AG20443 (cell line): ENCODE measurements at regions not wholly inside any gene's neighbourhood (a gene's known extent, or its start where the extent isn't known, plus 50 kb on each side); places are given as distances from the start of the nearest gene placed in this dataset.
"Not testable (repeated sequence)": the region's sequence is repeated elsewhere in the genome, so short reads cannot be mapped to it uniquely, and the experiment has no call there.

Source experiments
- DNase-seq: peaks from one replicate; pipeline ENCODE4 v3.0.0; 2012; ENCODE audit warnings: low spot score, mixed read lengths

DNA sequence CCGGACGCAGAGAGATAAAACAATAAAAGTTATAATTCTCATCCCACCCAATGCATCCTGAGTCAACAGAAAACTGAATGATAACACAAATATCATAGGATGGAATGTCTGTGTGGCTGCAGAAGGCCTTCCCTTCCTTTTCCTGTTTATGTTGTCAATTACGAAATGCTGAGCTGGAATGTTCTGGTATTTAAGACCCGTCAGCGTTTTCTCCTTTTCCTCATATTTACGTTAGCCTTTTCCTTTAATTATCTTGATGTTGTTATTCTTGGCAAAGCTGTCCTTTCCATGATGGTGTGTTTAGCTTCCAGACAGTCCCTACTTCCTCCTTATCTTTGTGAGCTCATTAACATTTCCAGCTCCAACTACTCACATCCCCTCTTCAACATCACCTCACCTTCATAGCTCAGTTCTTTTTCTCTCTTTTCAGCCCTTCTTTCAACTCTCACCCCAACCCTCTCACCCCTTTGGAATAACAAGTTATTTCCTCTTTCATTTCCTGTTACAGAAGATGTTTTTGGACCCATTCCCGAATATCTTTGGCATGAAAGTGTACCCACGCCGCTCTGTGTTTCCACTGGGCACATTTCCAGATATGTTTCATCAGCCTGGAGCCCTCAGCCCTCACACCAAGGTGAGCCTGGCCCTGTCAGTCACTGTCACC is 221.6 kb downstream of the NR2F1-AS1 start:
- DNase-seq, result peak; percentile 37

DNA sequence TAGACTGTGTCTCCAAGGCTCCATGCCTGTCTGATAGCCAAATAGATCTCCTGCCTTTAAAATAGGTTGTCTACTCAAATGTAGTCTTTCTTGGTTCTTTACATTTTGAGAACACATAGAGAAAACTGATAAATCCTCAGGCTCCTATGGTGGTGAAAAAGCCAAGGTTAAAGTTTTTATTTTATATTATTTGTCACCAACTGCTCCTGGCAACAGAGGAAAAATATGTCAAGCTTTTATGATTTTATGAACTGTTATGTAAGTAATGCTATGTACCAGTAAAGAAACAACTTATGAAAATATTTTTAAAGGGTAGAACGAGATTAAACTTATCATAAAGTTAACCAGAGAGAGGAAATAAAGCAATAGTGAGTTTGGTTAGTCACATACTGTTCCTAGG is 222.8 kb downstream of the NR2F1-AS1 start:
- no peak for DNase-seq

DNA sequence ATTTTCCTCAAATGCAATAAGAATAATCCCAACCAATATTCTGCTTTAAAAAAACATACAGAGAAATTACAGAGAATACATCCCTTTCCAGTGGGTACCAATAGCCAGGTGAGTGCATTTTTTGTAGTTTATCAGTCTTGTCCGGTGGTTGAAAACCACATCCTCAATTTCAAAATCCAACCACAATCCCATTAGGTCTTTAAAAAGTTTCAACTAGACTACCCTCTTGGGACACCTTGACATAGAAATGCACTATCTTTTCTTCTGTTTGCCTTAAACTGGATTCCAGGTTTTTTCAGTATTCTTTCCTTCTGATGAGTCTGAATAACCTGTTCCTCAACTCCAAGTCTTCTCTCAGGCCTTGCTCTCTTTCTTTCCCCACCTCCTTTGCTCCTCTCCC is 223.3 kb downstream of the NR2F1-AS1 start:
- no peak for DNase-seq

DNA sequence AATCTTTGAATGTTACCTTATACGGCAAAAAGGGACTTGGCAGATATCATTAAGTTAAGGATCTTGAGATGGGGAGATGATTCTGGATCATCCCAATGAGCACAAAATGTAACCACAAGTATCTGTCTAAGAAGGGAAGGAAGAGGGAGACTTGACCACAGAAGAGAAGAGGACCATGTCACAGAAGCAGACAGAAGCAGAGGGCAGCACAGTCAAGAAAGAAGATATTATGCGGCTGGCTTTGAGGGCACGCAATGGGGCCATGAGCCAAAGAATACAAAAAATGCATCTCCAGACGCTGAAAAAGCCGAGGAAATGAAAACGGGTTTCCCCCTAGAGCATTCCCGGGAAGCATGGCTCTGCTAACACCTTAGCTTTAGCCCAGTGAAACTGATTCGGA is 225.3 kb downstream of the NR2F1-AS1 start:
- no peak for DNase-seq

DNA sequence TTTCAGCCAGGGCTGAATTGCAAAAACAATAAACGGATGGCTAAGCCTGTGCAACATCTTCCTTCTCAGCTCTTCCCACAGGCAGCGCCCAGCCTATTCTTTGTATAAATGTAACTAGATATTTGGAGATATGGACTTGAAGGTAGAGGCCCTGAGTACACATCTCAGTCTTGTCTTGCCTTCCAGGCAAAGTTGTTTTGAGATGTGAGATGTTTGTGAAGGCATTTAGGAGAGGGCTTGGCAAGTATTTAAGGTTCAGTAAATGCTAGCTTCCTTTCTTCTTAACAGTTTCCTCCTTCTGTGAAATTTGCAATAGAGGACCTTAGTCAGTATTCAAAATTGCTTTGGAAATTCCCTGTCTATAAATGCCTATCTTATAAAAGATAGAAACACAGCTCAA is 228.8 kb downstream of the NR2F1-AS1 start:
- no peak for DNase-seq

DNA sequence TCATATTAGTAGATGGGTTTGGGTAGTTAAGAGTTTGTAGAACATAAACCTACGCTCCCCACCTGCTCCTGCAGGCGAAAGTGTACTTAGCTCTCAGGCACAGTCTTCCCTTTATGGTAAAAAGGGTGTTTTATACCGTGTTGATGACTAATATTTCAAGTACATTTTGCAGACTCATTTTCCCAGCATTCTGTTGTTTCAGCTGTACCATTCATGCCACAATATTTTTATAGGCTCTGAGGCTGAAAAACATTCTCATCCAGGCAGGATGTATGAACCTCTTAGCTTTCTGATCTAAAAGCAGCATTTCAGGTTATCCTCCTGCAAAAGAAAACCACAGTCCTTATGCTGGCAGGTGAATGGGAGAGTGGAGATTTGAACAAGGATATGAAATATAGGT is 231.4 kb downstream of the NR2F1-AS1 start:
- no peak for DNase-seq

DNA sequence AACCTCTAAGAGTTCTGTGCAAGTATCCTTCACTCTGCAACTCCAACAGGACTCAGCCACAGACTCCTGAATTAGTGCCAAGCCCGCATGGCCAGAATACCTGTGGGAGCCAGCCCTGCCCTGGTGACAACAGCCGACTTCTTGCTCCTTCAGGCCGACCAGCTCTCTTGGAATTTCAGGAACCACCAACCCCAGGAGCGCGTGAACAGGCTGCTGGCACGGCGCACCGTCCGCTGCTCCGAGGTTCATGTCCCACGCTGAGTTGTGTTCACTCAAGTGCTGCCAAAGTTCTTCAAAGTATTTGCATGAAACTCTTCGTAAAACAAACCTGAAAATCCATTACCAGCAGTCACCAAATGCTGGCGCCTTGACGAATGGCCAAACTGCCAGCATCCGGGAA is 232.8 kb downstream of the NR2F1-AS1 start:
- DNase-seq, result no peak

DNA sequence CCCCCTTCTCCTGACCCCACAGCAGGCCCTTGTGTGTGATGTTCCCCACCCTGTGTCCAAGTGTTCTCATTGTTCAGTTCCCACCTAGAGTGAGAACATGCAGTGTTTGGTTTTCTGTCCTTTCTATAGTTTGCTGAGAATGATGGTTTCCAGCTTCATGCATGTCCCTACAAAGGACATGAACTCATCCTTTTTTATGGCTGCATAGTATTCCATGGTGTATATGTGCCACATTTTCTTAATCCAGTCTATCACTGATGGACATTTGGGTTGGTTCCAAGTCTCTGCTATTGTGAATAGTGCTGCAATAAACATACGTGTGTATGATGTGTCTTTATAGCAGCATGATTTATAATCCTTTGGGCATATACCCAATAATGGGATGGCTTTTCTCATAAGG is 234.2 kb downstream of the NR2F1-AS1 start:
- not testable (repeated sequence) for DNase-seq

DNA sequence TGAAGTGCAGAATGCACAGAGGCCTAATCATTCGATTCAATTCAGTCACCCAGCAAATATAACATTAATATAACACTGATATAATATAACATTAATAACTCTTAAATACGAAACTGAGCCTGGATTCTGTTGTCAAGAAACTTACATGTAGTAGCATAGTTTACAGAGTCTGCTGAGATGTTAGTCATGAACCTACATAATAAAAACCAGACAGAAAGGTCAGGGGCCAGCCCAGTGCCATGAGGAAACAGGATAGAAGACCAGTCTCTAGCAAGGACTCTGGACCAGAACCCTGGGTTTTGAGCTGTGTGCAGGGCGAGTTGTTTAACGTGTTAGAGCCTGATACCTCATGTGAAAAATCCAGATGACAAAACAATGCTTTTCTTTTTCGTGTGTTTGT is 234.7 kb downstream of the NR2F1-AS1 start:
- no peak for DNase-seq

DNA sequence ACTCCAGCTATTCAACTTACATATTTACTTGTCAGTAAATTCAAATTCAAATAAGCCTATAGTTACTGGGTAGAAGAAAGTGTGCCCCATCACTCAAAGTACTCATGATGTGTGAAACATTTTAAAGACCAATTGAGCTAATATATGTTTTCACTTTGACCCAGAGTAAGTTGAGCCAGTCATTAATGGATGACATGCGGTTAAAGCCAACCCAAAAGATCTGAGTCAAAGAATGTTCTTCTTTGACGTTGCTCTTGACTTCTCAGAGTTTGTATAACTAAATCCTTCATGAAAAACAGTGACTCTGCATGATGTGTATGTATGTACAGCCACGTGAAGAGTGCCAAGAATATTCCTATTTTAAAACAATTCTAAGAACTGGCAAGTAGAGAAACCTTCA is 237.4 kb downstream of the NR2F1-AS1 start:
- DNase-seq, result no peak

DNA sequence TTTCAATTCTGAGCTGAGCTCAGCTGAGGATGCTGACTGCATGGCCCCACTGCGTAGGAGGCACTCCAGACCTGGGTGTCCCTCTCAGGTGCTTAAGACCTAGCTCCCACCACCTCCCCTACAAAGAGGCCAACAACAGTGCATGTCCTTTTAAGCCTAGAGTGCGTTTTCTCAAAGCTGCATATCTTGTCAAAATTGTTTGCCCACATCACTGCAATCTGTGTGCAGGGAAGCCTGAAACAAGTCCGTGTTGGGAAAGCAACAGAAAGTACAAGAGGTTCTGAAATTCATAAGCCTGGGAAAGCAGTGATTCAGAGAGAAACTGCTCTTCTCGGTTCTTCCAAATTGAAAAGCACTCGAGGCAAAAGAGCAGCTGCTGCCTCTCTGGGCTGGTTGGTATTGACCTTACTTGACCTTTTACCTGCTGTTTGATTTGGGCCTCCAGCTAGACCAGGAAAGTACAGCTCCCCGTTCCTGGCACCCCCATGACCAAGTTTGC is 238.4 kb downstream of the NR2F1-AS1 start:
- DNase-seq, result no peak

DNA sequence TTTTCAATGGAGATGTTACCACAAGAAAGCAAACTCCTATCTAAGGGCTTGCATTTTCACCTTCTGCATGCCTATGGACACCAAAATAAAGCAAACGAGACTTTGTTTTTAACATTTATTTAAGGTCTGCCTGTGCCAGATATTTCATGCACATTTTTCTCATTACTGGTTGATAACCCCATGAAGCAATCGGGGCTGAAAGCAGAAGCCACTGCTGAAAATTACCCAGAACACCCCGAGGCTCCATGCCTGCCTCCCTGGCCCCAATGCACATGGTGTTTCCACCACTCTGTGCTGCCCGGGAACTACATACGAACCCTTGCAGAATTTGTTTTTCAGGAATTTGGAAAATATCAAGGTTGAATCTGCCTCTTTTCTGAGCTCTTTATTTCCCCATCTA is 240.1 kb downstream of the NR2F1-AS1 start:
- peak; percentile 40 for DNase-seq

DNA sequence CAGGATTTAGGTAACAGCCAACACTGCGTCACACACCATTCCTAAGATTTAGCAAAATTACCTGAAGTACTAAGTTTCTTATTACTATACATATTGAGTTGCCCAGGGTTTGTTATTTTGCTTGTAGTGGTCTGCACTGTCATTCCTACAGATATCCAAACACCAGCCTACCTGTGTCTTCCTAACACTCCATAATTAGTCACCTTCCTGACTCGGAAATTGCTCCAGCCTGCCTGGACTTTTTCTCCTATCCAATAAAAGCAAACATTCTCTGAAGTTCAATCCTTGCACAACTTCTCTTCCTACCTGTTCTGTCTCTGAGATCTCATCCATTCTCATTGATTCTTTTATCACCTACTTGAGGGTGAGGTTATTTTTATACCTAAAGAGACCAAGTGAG is 243.9 kb downstream of the NR2F1-AS1 start:
- DNase-seq, result no peak

DNA sequence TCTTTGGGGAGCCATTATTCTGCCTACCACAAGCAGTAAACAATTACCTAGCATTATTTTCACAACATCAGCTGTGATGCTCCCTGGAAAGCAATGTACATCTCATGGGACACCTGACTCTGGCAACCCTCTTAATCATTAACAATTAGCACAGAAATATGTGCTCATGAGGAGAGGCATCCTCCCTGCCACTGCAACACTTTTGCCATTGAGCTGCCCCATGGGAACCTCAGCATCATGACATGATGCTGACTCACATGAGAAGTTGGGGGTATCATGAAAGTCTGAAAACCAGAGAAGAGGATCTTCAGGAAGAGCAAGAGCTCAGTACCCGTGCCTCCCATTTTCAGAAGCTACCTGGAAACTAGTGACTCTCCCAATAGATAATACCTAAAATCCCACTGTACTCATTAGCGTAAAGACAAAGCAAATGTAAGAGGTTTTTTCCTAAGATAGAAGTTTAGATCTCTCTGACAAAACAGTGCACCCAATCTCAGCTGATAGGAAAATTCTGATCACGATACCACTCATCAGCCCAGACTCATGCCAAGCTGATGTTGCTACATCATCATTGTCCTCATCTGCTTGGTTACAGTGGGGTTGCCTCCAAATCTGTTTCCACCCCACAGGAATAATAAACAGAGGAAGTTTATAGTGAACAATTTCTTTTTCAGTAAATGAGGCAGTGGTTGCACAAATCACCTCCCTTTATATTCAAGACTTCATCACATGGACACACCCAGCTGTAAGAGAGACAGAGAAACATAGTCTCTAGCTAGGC is 244.5 kb downstream of the NR2F1-AS1 start:
- no peak for DNase-seq

DNA sequence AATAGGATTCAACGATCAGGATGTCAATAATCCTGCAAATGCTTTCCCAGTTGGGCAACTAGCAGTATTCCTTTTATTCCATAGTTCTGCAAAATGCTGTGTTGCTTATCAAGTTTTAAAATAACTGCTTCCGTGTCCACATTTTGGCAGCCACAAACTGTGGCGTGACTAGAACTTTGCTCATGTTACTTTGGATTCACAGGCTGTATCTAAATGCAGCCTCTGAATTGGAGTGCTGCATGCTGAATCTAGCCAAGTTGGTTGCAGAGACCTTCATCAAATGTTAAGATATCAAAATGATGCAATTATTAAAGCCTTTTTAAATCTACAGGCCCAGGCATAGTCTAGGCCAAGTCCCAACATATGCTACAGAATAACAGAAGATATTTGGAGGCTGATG is 249.2 kb downstream of the NR2F1-AS1 start:
- DNase-seq, result no peak

DNA sequence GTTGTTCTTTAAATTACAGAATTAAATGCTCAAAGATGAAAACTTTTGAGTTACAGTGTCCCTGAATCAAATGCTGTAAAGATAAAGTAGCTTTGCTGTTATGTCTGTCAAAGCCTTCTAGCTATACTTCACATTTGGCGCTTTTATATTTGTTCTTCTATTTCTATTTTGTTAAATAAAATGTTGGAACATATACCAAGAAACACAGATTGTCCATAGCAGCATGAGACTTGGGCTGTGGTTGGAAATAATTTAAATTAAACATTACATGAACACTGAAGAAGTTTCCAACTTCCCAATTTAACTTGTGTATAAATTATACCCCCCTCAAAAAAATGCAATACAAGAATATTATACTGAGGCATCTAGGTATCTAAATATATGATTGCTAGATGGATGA is 249.8 kb downstream of the NR2F1-AS1 start:
- DNase-seq, result no peak

DNA sequence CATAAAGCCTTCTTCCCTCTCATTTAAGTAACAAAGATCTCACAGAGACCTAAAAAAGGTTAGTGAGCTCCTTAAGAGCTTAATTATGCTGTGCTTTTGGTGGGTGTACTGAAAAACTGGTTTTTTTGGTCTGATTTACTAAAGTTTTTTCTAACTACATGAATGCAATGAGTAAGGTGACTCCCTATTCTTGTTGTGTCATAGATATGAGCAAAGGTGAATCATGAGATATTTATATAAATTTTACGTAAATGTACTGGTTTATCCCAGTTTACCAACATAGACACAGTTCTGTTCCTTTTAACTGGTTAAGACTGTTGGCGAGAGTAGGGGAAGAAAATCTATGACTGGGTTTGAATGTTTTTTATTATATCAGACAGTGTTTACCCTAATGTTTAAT is 250.5 kb downstream of the NR2F1-AS1 start:
- no peak for DNase-seq

DNA sequence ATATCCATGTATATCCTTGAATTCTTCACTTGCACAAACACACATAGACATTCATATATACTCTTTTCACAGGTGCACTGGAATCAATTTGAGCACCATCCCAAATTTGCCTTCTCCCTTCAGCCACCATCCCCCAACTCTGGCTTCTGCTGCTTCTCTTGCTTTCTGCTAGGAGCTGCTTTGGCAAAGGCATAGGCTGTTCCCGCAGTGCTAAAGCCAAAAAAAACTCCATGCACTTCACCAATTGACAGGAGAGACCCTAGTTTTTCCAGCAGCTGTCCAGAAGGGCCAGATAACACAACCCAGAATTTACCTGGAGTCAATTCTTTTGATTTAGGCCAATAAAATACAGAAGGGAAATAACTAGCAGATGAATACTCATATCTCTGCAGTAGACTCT is 251.3 kb downstream of the NR2F1-AS1 start:
- no peak for DNase-seq

DNA sequence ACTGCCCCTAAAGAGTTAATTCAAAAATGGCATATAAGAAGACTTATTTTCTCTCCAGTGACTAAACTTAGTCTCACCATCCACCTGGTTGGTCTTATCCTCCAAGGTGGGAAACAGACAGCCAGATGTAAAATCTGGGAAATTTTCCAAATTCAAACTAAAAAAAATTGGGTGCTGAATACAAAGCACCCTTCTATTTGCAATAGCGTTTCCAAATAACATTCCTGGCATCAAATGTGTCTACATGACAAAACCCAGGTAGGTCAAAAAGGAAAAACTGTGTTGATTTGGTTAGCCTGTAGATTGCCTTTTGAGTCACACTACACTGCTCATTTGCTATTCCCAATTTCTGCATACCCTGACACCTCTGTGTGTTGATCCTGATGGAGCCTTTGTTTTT is 252.2 kb downstream of the NR2F1-AS1 start:
- DNase-seq, result no peak

DNA sequence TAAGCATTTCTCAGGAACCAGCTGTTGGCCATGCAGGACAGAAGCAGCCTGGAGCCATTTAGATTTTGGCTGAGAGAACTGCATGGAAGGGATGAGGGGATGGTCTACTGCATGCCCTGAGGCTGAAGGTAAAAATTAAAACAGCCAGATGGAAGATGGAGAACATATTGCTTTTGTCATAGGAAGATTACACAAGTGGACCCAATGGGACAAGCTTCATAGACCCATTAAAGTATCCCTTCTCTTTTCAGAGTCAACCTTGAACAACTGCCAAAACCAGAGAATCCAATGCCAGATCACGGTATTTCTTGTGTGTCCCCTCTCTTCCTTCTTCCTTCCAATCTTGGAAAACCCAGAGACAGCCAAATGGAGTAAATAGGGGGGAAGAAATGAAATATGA is 253.4 kb downstream of the NR2F1-AS1 start:
- DNase-seq, result no peak

DNA sequence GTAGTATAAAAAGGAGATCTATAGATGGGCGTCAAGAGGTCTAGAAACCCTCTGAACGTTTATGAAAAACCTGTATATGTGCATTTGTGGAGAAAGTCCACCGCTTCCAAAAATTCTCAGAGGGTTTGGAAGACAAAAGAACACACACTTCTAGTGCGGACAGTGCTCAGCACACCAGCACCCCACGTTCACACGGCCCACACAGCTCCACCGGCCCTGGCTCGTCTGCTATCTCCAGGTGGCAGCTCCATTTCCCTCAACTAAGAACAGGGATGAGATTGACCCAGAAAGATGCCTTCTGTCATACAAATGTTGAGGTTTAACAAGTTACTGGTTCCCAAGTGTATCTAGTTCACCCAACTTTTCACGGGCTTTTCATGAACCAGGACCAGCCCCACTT is 255.1 kb downstream of the NR2F1-AS1 start:
- DNase-seq, result no peak

DNA sequence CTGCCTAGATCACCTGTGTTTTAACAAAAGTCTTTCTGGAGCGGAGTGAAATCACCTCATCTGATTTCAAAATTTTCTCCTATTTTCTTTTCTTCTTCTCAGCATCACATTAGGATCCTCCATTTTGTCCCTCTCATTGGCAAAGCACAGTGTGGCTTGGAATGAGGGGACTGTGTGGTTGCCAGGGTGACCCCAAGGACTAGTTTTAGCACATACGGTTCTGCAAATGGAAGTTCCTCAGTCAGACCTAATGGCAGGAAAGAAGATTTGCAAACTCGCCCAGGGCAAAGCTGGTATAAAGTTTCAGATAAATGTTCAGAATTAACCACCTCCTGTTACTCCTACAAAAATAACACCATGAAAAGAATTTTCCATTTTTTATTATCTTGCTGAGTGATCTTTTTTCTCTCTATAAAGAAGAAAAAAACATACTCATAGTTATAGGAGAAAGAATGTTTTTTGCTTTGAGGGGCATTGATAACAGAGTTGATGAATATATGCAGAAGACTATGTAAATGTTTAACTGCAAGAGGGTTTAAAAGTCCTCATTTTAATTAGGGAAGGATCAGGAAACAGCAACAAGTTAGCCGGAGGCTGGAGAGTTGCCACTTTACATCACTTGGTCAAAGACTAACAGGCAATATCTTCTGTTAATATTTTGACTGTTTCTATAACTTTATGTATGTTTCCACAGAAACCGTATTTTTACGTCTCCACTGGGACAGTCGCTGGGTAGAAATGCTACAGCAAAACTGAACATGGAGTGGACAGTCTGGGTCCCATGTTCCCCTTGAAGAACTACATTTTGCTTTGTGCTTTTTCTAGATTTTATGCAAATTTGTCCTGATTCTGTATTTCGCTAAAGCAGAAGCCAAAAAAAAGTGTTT is 257.8 kb downstream of the NR2F1-AS1 start:
- no peak for DNase-seq
